HG03354 (cell line): ENCODE measurements at regions not wholly inside any gene's neighbourhood (a gene's known extent, or its start where the extent isn't known, plus 50 kb on each side); places are given as distances from the start of the nearest gene placed in this dataset.
"Not testable (repeated sequence)": the region's sequence is repeated elsewhere in the genome, so short reads cannot be mapped to it uniquely, and the experiment has no call there.

ENCODE experiments used
- ATAC-seq: cut with Tn5 transposase; IDR thresholded peaks from one replicate; pipeline ENCODE4 v1.9.1; 2021; ENCODE audit warnings: mild to moderate bottlenecking; ENCODE audit not compliant: unreplicated experiment, poor library complexity, severe bottlenecking

- no peak for ATAC-seq
Observed at GRCh38 chrX:46072372-46072771, 472.8 kb downstream of the ZNF674 start.

GRCh38 chrX:46070421-46070820 is 474.8 kb downstream of the ZNF674 start:
- ATAC-seq, result no peak

- no peak for ATAC-seq
Observed at GRCh38 chrX:46059316-46059715, 485.9 kb downstream of the ZNF674 start.

- ATAC-seq, result no peak
Observed at GRCh38 chrX:46044486-46044885, 500.7 kb downstream of the ZNF674 start.

GRCh38 chrX:46040001-46040400 is 505.2 kb downstream of the ZNF674 start:
- no peak for ATAC-seq

- no peak for ATAC-seq
Observed at GRCh38 chrX:46039526-46039925, 505.7 kb downstream of the ZNF674 start.

- ATAC-seq, result no peak
Observed at GRCh38 chrX:46036508-46036907, 508.7 kb downstream of the ZNF674 start.

GRCh38 chrX:46034868-46035267 is 510.4 kb downstream of the ZNF674 start:
- no peak for ATAC-seq

- no peak for ATAC-seq
Observed at GRCh38 chrX:46029777-46030176, 515.4 kb downstream of the ZNF674 start.

- ATAC-seq, result no peak
Observed at GRCh38 chrX:46016296-46016695, 528.9 kb downstream of the ZNF674 start.

- no peak for ATAC-seq
Observed at GRCh38 chrX:46015653-46016052, 529.6 kb downstream of the ZNF674 start.

GRCh38 chrX:45992402-45993123 is 552.7 kb downstream of the ZNF674 start:
- no peak for ATAC-seq

- ATAC-seq, result no peak
Observed at GRCh38 chrX:45986971-45987370, 558.2 kb downstream of the ZNF674 start.

GRCh38 chrX:45986081-45986480 is 559.1 kb downstream of the ZNF674 start:
- no peak for ATAC-seq

- not testable (repeated sequence) for ATAC-seq
Observed at GRCh38 chrX:45982958-45983727, 562.1 kb downstream of the ZNF674 start.

GRCh38 chrX:45980726-45981125 is 564.5 kb downstream of the ZNF674 start:
- no peak for ATAC-seq

GRCh38 chrX:45975633-45976032 is 569.6 kb downstream of the ZNF674 start:
- ATAC-seq, result no peak

GRCh38 chrX:45972636-45973035 is 572.6 kb downstream of the ZNF674 start:
- no peak for ATAC-seq

- no peak for ATAC-seq
Observed at GRCh38 chrX:45959567-45959966, 585.7 kb downstream of the ZNF674 start.

GRCh38 chrX:45956191-45956870 is 588.9 kb downstream of the ZNF674 start:
- ATAC-seq, result no peak

- no peak for ATAC-seq
Observed at GRCh38 chrX:45955661-45956060, 589.6 kb downstream of the ZNF674 start.
